CD14-positive monocyte (primary cell): ENCODE measurements at regions not wholly inside any gene's neighbourhood (a gene's known extent, or its start where the extent isn't known, plus 50 kb on each side); places are given as distances from the start of the nearest gene placed in this dataset.

ENCODE experiments used
- DNase-seq, 3 donors: peaks; one replicate each; pipeline ENCODE4 v3.0.0-alpha.2; 2011 to 2022
- H2AFZ ChIP-seq: 2 replicates; pipeline ENCODE4 v1.6.0; 2012; ENCODE audit warnings: mild to moderate bottlenecking, low read depth, low read length, inconsistent platforms; ENCODE audit not compliant: insufficient read depth, poor library complexity, severe bottlenecking
- H3K27ac ChIP-seq, 2 donors: 1 replicate in 1 of 2; 2 replicates in 1 of 2; pipeline ENCODE4 v1.5.1; 2012 to 2013; ENCODE audit warnings: low read length in 2 of 2, control low read depth in 1 of 2, inconsistent platforms in 1 of 2, low read depth in 1 of 2, mild to moderate bottlenecking in 1 of 2
- H3K27me3 ChIP-seq, 2 donors: one replicate each; pipeline versions ENCODE4 v1.6.0 to v1.6.1; 2011 to 2013; ENCODE audit warnings: low read length in 2 of 2; ENCODE audit not compliant: control insufficient read depth in 2 of 2, insufficient read depth in 2 of 2
- H3K36me3 ChIP-seq, 2 donors: replicated peaks in 1 of 2; 1 replicate in 1 of 2; 2 replicates in 1 of 2; pipeline versions ENCODE4 v1.5.1 to v1.6.1; 2012 to 2013; ENCODE audit warnings: low read length in 2 of 2, control low read depth in 1 of 2, inconsistent platforms in 1 of 2, mild to moderate bottlenecking in 1 of 2; ENCODE audit not compliant: insufficient read depth in 2 of 2, control insufficient read depth in 1 of 2
- H3K4me1 ChIP-seq, 2 donors: 1 replicate in 1 of 2; 2 replicates in 1 of 2; pipeline versions ENCODE4 v1.5.1 to v1.6.1; 2012 to 2013; ENCODE audit warnings: low read length in 2 of 2, control low read depth in 1 of 2, inconsistent platforms in 1 of 2, mild to moderate bottlenecking in 1 of 2, moderate library complexity in 1 of 2; ENCODE audit not compliant: insufficient read depth in 2 of 2, control insufficient read depth in 1 of 2
- H3K4me2 ChIP-seq: replicated peaks from 2 replicates; pipeline ENCODE3; 2012; ENCODE audit warnings: low read length, moderate library complexity, mild to moderate bottlenecking; ENCODE audit not compliant: poor library complexity, severe bottlenecking; ENCODE audit errors: extremely low read depth
- H3K4me3 ChIP-seq, 3 experiments: fragments of 200-600 bp in 1 of 3; sonication (generic) in 1 of 3; replicated peaks in 1 of 3; 1 replicate in 2 of 3; 2 replicates in 1 of 3; pipeline ENCODE4 v1.5.1; 2011 to 2013; ENCODE audit warnings: low read length in 3 of 3, mild to moderate bottlenecking in 3 of 3, control low read depth in 2 of 3, low read depth in 2 of 3, inconsistent platforms in 1 of 3, moderate library complexity in 1 of 3
- H3K79me2 ChIP-seq: 2 replicates; pipeline ENCODE4 v1.6.0; 2012; ENCODE audit warnings: mild to moderate bottlenecking, control low read depth, inconsistent platforms, low read length, moderate library complexity; ENCODE audit not compliant: insufficient read depth
- H3K9ac ChIP-seq: 2 replicates; pipeline ENCODE4 v1.6.0; 2017; ENCODE audit warnings: low read length, mild to moderate bottlenecking; ENCODE audit not compliant: insufficient read depth, poor library complexity, severe bottlenecking
- H3K9me3 ChIP-seq, 2 donors: replicated peaks in 1 of 2; 1 replicate in 1 of 2; 2 replicates in 1 of 2; pipeline versions ENCODE4 v1.5.1 to v1.6.1; 2012 to 2013; ENCODE audit warnings: low read length in 2 of 2, control low read depth in 1 of 2; ENCODE audit not compliant: control insufficient read depth in 1 of 2, insufficient read depth in 1 of 2
- H4K20me1 ChIP-seq: 2 replicates; pipeline ENCODE4 v1.6.0; 2012; ENCODE audit warnings: mild to moderate bottlenecking, low read length, control low read depth, moderate library complexity; ENCODE audit not compliant: insufficient read depth
- H3K27ac Mint-ChIP-seq, 7 donors: one replicate each; pipeline ENCODE4 v1.8.0; 2020; ENCODE audit warnings: mild to moderate bottlenecking in 7 of 7, mixed read lengths in 7 of 7, moderate library complexity in 6 of 7, inconsistent platforms in 2 of 7
- H3K27me3 Mint-ChIP-seq, 3 donors: one replicate each; pipeline ENCODE4 v1.8.0; 2021 to 2022; ENCODE audit warnings: low read depth in 3 of 3, mild to moderate bottlenecking in 3 of 3, mixed read lengths in 3 of 3, moderate library complexity in 3 of 3, inconsistent platforms in 1 of 3
- H3K36me3 Mint-ChIP-seq, 2 donors: one replicate each; pipeline ENCODE4 v1.8.0; 2020; ENCODE audit warnings: mixed read lengths in 2 of 2, inconsistent platforms in 1 of 2, mild to moderate bottlenecking in 1 of 2
- H3K4me1 Mint-ChIP-seq: one replicate; pipeline ENCODE4 v1.8.0; 2020; ENCODE audit warnings: mild to moderate bottlenecking, mixed read lengths
- H3K4me3 Mint-ChIP-seq, 2 donors: one replicate each; pipeline ENCODE4 v1.8.0; 2020; ENCODE audit warnings: mild to moderate bottlenecking in 2 of 2, mixed read lengths in 2 of 2, moderate library complexity in 1 of 2
- H3K9me3 Mint-ChIP-seq, 7 donors: one replicate each; pipeline ENCODE4 v1.8.0; 2020 to 2022; ENCODE audit warnings: mixed read lengths in 7 of 7, mild to moderate bottlenecking in 6 of 7, moderate library complexity in 6 of 7, inconsistent platforms in 2 of 7
- CTCF ChIP-seq: fragments of 200-600 bp; IDR thresholded peaks from one replicate; pipeline ENCODE4 v1.8.0; 2022; ENCODE audit warnings: antibody characterized with exemption, mild to moderate bottlenecking
- WGBS: methylation state at CpG from one replicate; pipeline ENCODE4 v1.1.5; 2013; ENCODE audit warnings: missing lambda C conversion rate; ENCODE audit not compliant: insufficient coverage; 5-methylcytosine and 5-hydroxymethylcytosine counted together
- intact Hi-C, 2 donors: fragments of 100-400 bp; cut with micrococcal nuclease; formaldehyde crosslinking; loops; one replicate each; pipeline versions ENCODE4 v1.15.0 to v1.15.1; 2023

GRCh38 chr10:117476281-117476680 is 66.3 kb upstream of the EMX2 start:
- Histone ChIP-seq H3K9me3 (no peaks in the 10 kb centered on the region), H3K27me3 (peaks cover 0 to 6% of the 10 kb centered on the region in 2 donors), H3K36me3 (no peaks in the 10 kb centered on the region), H3K4me3 (no peak overlapping the region), H3K27ac (no peak overlapping the region), H3K4me1 (no peaks in the 10 kb centered on the region), H2AFZ (no peak overlapping the region), H3K9ac (no peak overlapping the region), H4K20me1 (no peaks in the 10 kb centered on the region), H3K79me2 (no peaks in the 10 kb centered on the region), H3K4me2 (no peak overlapping the region)
- Mint-ChIP-seq H3K9me3 (peaks cover 0 to 3% (median 0%) of the 10 kb centered on the region in 7 donors), H3K4me1 (peaks cover 6% of the 10 kb centered on the region), H3K36me3 (no peaks in the 10 kb centered on the region), H3K27ac (no peak overlapping the region), H3K27me3 (peaks cover 14 to 42% (median 29%) of the 10 kb centered on the region in 3 donors), H3K4me3 (no peak overlapping the region)
- no peak for TF ChIP-seq CTCF
- WGBS = no CpG with 5 or more reads among the region's 2 CpGs
- intact Hi-C loops = no loop called here
- no peak for DNase-seq

DNA sequence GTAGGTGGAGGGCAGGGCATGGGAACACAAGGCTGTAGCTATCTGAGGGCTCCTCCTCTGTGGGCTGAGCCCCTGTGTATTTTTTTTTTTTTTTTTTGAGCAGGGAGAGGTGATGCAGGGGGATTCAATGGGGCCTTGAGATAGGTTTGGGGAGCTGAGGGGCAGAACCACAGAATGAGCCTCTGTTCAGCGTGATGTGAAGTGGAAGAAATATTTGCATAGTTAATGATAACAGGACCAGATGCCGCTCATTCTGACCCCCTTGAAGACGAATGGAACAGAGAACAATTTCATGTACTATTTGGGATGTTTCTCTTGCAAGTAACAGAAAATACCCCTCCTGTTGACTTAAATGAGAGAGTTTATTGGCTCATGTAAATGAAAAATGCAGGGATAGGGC is 69.7 kb upstream of the EMX2 start:
- Histone ChIP-seq H3K4me2 (no peak overlapping the region), H3K4me1 (no peaks in the 10 kb centered on the region), H3K9me3 (no peaks in the 10 kb centered on the region), H3K27ac (no peak overlapping the region), H3K79me2 (no peaks in the 10 kb centered on the region), H2AFZ (no peak overlapping the region), H3K27me3 (peaks cover 0 to 6% of the 10 kb centered on the region in 2 donors), H3K4me3 (no peak overlapping the region), H4K20me1 (no peaks in the 10 kb centered on the region), H3K36me3 (no peaks in the 10 kb centered on the region), H3K9ac (no peak overlapping the region)
- peaks cover 0 to 3% (median 0%) of the 10 kb centered on the region in 7 donors for H3K9me3 Mint-ChIP-seq
- no peak for DNase-seq
- intact Hi-C loops = no loop called here
- no peak overlapping the region for H3K27ac Mint-ChIP-seq
- peaks cover 7% of the 10 kb centered on the region for H3K4me1 Mint-ChIP-seq
- H3K36me3 Mint-ChIP-seq = no peaks in the 10 kb centered on the region
- WGBS = 100% methylated on average over 2 of the region's 3 CpGs
- H3K4me3 Mint-ChIP-seq = no peak overlapping the region
- TF ChIP-seq CTCF = no peak
- peaks cover 21 to 32% (median 27%) of the 10 kb centered on the region in 3 donors for H3K27me3 Mint-ChIP-seq
